Caki2 (cell line): ENCODE measurements at regions not wholly inside any gene's neighbourhood (a gene's known extent, or its start where the extent isn't known, plus 50 kb on each side); places are given as distances from the start of the nearest gene placed in this dataset.
"Not testable (repeated sequence)": the region's sequence is repeated elsewhere in the genome, so short reads cannot be mapped to it uniquely, and the experiment has no call there.

Source experiments
- DNase-seq: peaks from one replicate; pipeline ENCODE4 v3.0.0-alpha.2; 2015; ENCODE audit warnings: low read depth
- in situ Hi-C: cut with HindIII; loops from 2 replicates; pipeline ENCODE4 v1.10.0; 2016; ENCODE audit warnings: low sequenced_read_pairs, low pct_unique_long_range_greater_than_20kb, mixed read lengths

- in situ Hi-C loops = no loop called here
- no peak for DNase-seq
Observed at GRCh38 chr4:64713256-64713840, 304.1 kb upstream of the TECRL start.

- DNase-seq = no peak
- in situ Hi-C loops = no loop called here
Observed at GRCh38 chr4:64712590-64712989, 303.3 kb upstream of the TECRL start.

- no peak for DNase-seq
- in situ Hi-C loops = no loop called here
Observed at GRCh38 chr4:64705989-64706388, 296.7 kb upstream of the TECRL start.

GRCh38 chr4:64698171-64698570 is 288.9 kb upstream of the TECRL start:
- in situ Hi-C loops = no loop called here
- no peak for DNase-seq

GRCh38 chr4:64682946-64683345 is 273.7 kb upstream of the TECRL start:
- in situ Hi-C loops = no loop called here
- no peak for DNase-seq

- DNase-seq = no peak
- in situ Hi-C loops = no loop called here
Observed at GRCh38 chr4:64682481-64682880, 273.2 kb upstream of the TECRL start.

GRCh38 chr4:64673121-64673520 is 263.9 kb upstream of the TECRL start:
- in situ Hi-C loops, DNase-seq: not testable (repeated sequence)

- no peak for DNase-seq
- in situ Hi-C loops = no loop called here
Observed at GRCh38 chr4:64670647-64671046, 261.4 kb upstream of the TECRL start.

GRCh38 chr4:64643841-64644240 is 234.6 kb upstream of the TECRL start:
- in situ Hi-C loops = no loop called here
- no peak for DNase-seq

- in situ Hi-C loops = no loop called here
Observed at GRCh38 chr4:64642936-64643335, 233.7 kb upstream of the TECRL start.

GRCh38 chr4:64640402-64640801 is 231.2 kb upstream of the TECRL start:
- DNase-seq, in situ Hi-C loops: not testable (repeated sequence)

More at GRCh38 chr4:64642936-64643335, 233.7 kb upstream of the TECRL start:
- DNase-seq = no peak

GRCh38 chr4:64625438-64625837 is 216.2 kb upstream of the TECRL start:
- in situ Hi-C loops = no loop called here
- DNase-seq = no peak

GRCh38 chr4:64617800-64618199 is 208.6 kb upstream of the TECRL start:
- DNase-seq = peak; percentile 3
- in situ Hi-C loops = no loop called here

GRCh38 chr4:64614276-64614675 is 205.0 kb upstream of the TECRL start:
- no peak for DNase-seq
- in situ Hi-C loops = no loop called here

- in situ Hi-C loops = no loop called here
- DNase-seq = no peak
Observed at GRCh38 chr4:64613046-64613445, 203.8 kb upstream of the TECRL start.

- in situ Hi-C loops = no loop called here
- DNase-seq = peak; percentile 14
Observed at GRCh38 chr4:64598066-64598465, 188.8 kb upstream of the TECRL start.

- DNase-seq = no peak
- in situ Hi-C loops = no loop called here
Observed at GRCh38 chr4:64594723-64595122, 185.5 kb upstream of the TECRL start.

GRCh38 chr4:64588507-64588906 is 179.3 kb upstream of the TECRL start:
- in situ Hi-C loops = no loop called here
- no peak for DNase-seq

GRCh38 chr4:64584981-64585557 is 175.8 kb upstream of the TECRL start:
- DNase-seq = peak; percentile 1
- in situ Hi-C loops = no loop called here

- in situ Hi-C loops = no loop called here
- no peak for DNase-seq
Observed at GRCh38 chr4:64584125-64584524, 174.9 kb upstream of the TECRL start.
